HepG2 (cell line): ENCODE measurements at regions not wholly inside any gene's neighbourhood (a gene's known extent, or its start where the extent isn't known, plus 50 kb on each side); places are given as distances from the start of the nearest gene placed in this dataset.

Experiments used
- ATAC-seq: fragments of 200-7000 bp; cut with Tn5 transposase; 3 replicates; pipeline ENCODE4 v1.9.1; 2020; ENCODE audit warnings: mild to moderate bottlenecking, moderate library complexity
- BruUV-seq: library from RNA; stranded (reverse); fragments of 400-500 nt; replicated peaks from 2 replicates; lab custom pipeline; 2021; lab: Mats Ljungman, UMichigan
- CTCF ChIA-PET: fragments of 300-600 bp; formaldehyde crosslinking; extraction: SDS; loops from one replicate; lab custom pipeline; 2021; ENCODE audit warnings: low total read pairs, inconsistent platforms, low intra/inter-chr PET ratio; lab: Yijun Ruan, JAX
- POLR2A ChIA-PET: fragments of 350-600 bp; sonication (Branson Sonifier 250); formaldehyde crosslinking; loops from one replicate; lab custom pipeline; 2020; ENCODE audit warnings: antibody characterized with exemption, inconsistent platforms; lab: Yijun Ruan, JAX
- DNase-seq: peaks from one replicate; pipeline ENCODE4 v3.0.0-alpha.2; 2015; ENCODE audit warnings: low spot score
- FAIRE-seq: peaks from 3 replicates; lab custom pipeline; 2011; peaks lifted over from hg19 to GRCh38; lab: Jason Lieb, UNC
- H2AFZ ChIP-seq: one replicate; pipeline ENCODE4 v1.6.1; 2011; ENCODE audit warnings: low read length, inconsistent platforms
- H3K27ac ChIP-seq: fragments of 300-600 bp; 3 replicates; pipeline ENCODE4 v1.8.0; 2011; ENCODE audit warnings: mixed run types, mild to moderate bottlenecking, mixed read lengths, low read length, inconsistent platforms; ENCODE audit not compliant: insufficient read depth; ENCODE audit errors: extremely low read length
- H3K27me3 ChIP-seq, 2 experiments: fragments of 200-600 bp in 1 of 2; 2 replicates in 1 of 2; 3 replicates in 1 of 2; pipeline versions ENCODE4 v1.6.0 to v1.8.0; 2011; ENCODE audit warnings: low read length in 2 of 2, mild to moderate bottlenecking in 2 of 2, moderate library complexity in 2 of 2, inconsistent platforms in 1 of 2; ENCODE audit not compliant: insufficient read depth in 2 of 2, control insufficient read depth in 1 of 2
- H3K36me3 ChIP-seq, 2 experiments: fragments of 200-600 bp in 1 of 2; replicated peaks in 1 of 2; 2 replicates in 1 of 2; 3 replicates in 1 of 2; pipeline versions ENCODE4 v1.5.1 to v1.8.0; 2011; ENCODE audit warnings: low read length in 2 of 2, inconsistent platforms in 1 of 2; ENCODE audit not compliant: insufficient read depth in 2 of 2, control insufficient read depth in 1 of 2
- H3K4me1 ChIP-seq: 2 replicates; pipeline ENCODE4 v1.5.1; 2012; ENCODE audit warnings: low read length, inconsistent platforms; ENCODE audit not compliant: insufficient read depth
- H3K4me2 ChIP-seq: 2 replicates; pipeline ENCODE4 v1.6.0; 2011; ENCODE audit warnings: low read depth, low read length, inconsistent platforms
- H3K4me3 ChIP-seq, 3 experiments: fragments of 200-600 bp in 1 of 3; sonication (generic), shearing (Covaris generic) in 1 of 3; replicated peaks in 1 of 3; 2 replicates each; pipeline ENCODE4 v1.5.1; 2011 to 2016; ENCODE audit warnings: low read length in 3 of 3, inconsistent platforms in 2 of 3, low read depth in 2 of 3, mild to moderate bottlenecking in 2 of 3, control low read depth in 1 of 3, mixed read lengths in 1 of 3; ENCODE audit not compliant: insufficient read depth in 1 of 3
- H3K79me2 ChIP-seq: one replicate; pipeline ENCODE4 v1.6.1; 2011; ENCODE audit warnings: low read length, inconsistent platforms; ENCODE audit not compliant: insufficient read depth
- H3K9ac ChIP-seq: 2 replicates; pipeline ENCODE4 v1.6.0; 2011; ENCODE audit warnings: mild to moderate bottlenecking, low read depth, low read length, inconsistent platforms; ENCODE audit not compliant: insufficient read depth
- H3K9me3 ChIP-seq: 2 replicates; pipeline ENCODE4 v1.5.1; 2012; ENCODE audit warnings: mild to moderate bottlenecking, low read length
- H4K20me1 ChIP-seq: 2 replicates; pipeline ENCODE4 v1.6.0; 2011; ENCODE audit warnings: inconsistent platforms, mild to moderate bottlenecking, low read length, moderate library complexity; ENCODE audit not compliant: insufficient read depth
- FOXA1 ChIP-seq, 2 experiments: fragments of 450-650 bp in 1 of 2; sonication (generic) in 1 of 2; formaldehyde crosslinking in 1 of 2; IDR thresholded peaks; 2 replicates each; pipeline versions ENCODE4 v1.4.0 to v1.6.1; 2016 to 2020; ENCODE audit warnings: missing genetic modification reagents in 1 of 2
- KLF11 ChIP-seq: IDR thresholded peaks from 2 replicates; pipeline ENCODE4 v1.6.1; 2016; ENCODE audit warnings: missing compliant biosample characterization
- MTA3 ChIP-seq: sonication (generic); formaldehyde crosslinking; IDR thresholded peaks from 2 replicates; pipeline ENCODE4 v1.4.0; 2020; ENCODE audit warnings: missing genetic modification reagents
- MTF2 ChIP-seq: sonication (generic); formaldehyde crosslinking; IDR thresholded peaks from 2 replicates; pipeline ENCODE4 v1.5.0; 2020; ENCODE audit warnings: missing genetic modification reagents, borderline replicate concordance
- NRL ChIP-seq: sonication (generic); formaldehyde crosslinking; IDR thresholded peaks from 2 replicates; pipeline ENCODE4 v1.5.0; 2020; ENCODE audit warnings: missing genetic modification reagents, mild to moderate bottlenecking, moderate library complexity, borderline replicate concordance
- SP4 ChIP-seq: sonication (generic); formaldehyde crosslinking; IDR thresholded peaks from 2 replicates; pipeline ENCODE4 v1.8.1; 2023; ENCODE audit warnings: mild to moderate bottlenecking, missing genetic modification reagents
- SUZ12 ChIP-seq: fragments of 150-350 bp; IDR thresholded peaks from 2 replicates; pipeline ENCODE4 v1.6.1; 2014; ENCODE audit warnings: low read depth, low read length
- ZMYM3 ChIP-seq: sonication (generic); formaldehyde crosslinking; IDR thresholded peaks from 2 replicates; pipeline ENCODE4 v1.5.1; 2020; ENCODE audit warnings: mild to moderate bottlenecking, missing genetic modification reagents
- ZNF580 ChIP-seq: IDR thresholded peaks from 2 replicates; pipeline ENCODE4 v1.6.1; 2016; ENCODE audit warnings: low read depth, borderline replicate concordance
- ZNF709 ChIP-seq: sonication (generic); formaldehyde crosslinking; IDR thresholded peaks from 2 replicates; pipeline ENCODE4 v1.5.0; 2020; ENCODE audit warnings: mild to moderate bottlenecking, missing genetic modification reagents
- ZNF761 ChIP-seq: sonication (generic); formaldehyde crosslinking; conservative IDR thresholded peaks from 2 replicates; pipeline ENCODE4 v1.4.0; 2020; ENCODE audit warnings: mild to moderate bottlenecking, missing genetic modification reagents
- WGBS: methylation state at CpG from one replicate; pipeline ENCODE4 v1.1.6; 2017; ENCODE audit warnings: low lambda C conversion rate; 5-methylcytosine and 5-hydroxymethylcytosine counted together
- in situ Hi-C: cut with HindIII; loops from 2 replicates; pipeline ENCODE4 v1.10.0; 2017; ENCODE audit warnings: low pct_unique_long_range_greater_than_20kb; ENCODE audit not compliant: extremely low pct_ligation_motif_present
- intact Hi-C: fragments of 100-400 bp; cut with micrococcal nuclease; formaldehyde crosslinking; loops from one replicate; pipeline ENCODE4 v1.10.0; 2022; ENCODE audit not compliant: unreplicated experiment
- TF ChIP-seq, protein P1 (sequence below): sonication (generic); formaldehyde crosslinking; IDR thresholded peaks from 2 replicates; pipeline ENCODE4 v1.5.0; 2020; ENCODE audit warnings: mild to moderate bottlenecking, missing genetic modification reagents, moderate library complexity

DNA sequence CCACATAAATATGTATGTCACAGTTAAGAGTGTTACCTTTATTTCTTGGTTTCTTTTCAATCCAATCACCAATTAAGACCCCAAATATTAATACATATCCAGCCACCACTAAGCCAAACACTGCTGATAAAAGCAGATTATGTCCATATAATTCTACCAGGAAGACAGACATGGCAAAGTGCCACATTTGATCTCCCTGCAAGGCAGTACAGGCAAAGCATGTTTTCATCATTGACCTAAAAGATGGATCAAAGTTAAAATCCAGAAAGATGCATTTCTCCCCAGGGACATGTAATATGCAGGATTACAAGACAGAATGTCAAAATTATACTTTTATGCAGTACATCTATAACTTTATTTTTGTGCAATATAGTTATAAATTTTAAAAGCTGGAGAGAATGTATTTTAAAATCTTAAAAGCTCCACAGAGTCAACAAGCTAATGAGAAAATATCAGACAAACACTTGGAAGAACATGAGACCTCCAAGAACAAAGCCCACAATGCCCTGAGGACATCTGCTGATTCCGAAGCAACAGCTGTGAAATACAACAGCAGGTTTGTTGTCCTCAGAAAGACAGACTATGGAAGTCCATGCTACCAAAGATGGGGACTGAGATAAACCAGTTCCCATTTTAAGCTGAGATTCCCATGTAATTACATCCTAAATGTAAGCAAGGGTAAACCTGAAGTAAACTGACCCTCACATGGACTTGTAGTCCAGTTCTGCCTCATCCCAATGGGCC, 54.5 kb upstream of the TOMM7 start (continued):
- TF ChIP-seq, protein P1, sequence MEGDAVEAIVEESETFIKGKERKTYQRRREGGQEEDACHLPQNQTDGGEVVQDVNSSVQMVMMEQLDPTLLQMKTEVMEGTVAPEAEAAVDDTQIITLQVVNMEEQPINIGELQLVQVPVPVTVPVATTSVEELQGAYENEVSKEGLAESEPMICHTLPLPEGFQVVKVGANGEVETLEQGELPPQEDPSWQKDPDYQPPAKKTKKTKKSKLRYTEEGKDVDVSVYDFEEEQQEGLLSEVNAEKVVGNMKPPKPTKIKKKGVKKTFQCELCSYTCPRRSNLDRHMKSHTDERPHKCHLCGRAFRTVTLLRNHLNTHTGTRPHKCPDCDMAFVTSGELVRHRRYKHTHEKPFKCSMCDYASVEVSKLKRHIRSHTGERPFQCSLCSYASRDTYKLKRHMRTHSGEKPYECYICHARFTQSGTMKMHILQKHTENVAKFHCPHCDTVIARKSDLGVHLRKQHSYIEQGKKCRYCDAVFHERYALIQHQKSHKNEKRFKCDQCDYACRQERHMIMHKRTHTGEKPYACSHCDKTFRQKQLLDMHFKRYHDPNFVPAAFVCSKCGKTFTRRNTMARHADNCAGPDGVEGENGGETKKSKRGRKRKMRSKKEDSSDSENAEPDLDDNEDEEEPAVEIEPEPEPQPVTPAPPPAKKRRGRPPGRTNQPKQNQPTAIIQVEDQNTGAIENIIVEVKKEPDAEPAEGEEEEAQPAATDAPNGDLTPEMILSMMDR (CRISPR knock-in tag): no peak
- TF ChIP-seq SUZ12 (no peak), ZNF580 (no peak), ZNF709 (CRISPR knock-in tag) (no peak), SP4 (no peak), MTF2 (CRISPR knock-in tag) (no peak), NRL (no peak)

- POLR2A ChIA-PET: interaction anchor here (1.4 kb wide), 1 partner anchor 11 kb away, joined by 3 read pairs; no protein-coding TSS in a partner anchor
- ATAC-seq: no peak
Observed at GRCh38 chr7:22875470-22875869, 52.8 kb upstream of the TOMM7 start.

More at GRCh38 chr7:22875470-22875869, 52.8 kb upstream of the TOMM7 start:
- Histone ChIP-seq H3K36me3 (no peaks in the 10 kb centered on the region), H3K4me2 (no peak overlapping the region), H3K9me3 (no peaks in the 10 kb centered on the region), H3K9ac (no peak overlapping the region), H3K4me1 (no peaks in the 10 kb centered on the region), H2AFZ (no peak overlapping the region), H3K4me3 (no peak overlapping the region), H3K27me3 (no peaks in the 10 kb centered on the region), H3K27ac (no peak overlapping the region), H3K79me2 (no peaks in the 10 kb centered on the region), H4K20me1 (no peaks in the 10 kb centered on the region)
- intact Hi-C loops (no loop called here), in situ Hi-C loops (no loop called here)
- 91% methylated on average over 8 of the region's 8 CpGs for WGBS
- FAIRE-seq (no peak), DNase-seq (no peak)
- CTCF ChIA-PET: no interaction called here
- TF ChIP-seq ZMYM3 (CRISPR knock-in tag) (no peak), FOXA1 (IDR thresholded peaks at IDR 0.05) (no peak), FOXA1 (CRISPR knock-in tag; IDR thresholded peaks at IDR 0.05) (no peak), KLF11 (CRISPR knock-in tag) (no peak), MTA3 (CRISPR knock-in tag) (no peak), ZNF761 (CRISPR knock-in tag) (no peak)
- no TSS peak for BruUV-seq
